MM.1S (cell line): ENCODE measurements at regions not wholly inside any gene's neighbourhood (a gene's known extent, or its start where the extent isn't known, plus 50 kb on each side); places are given as distances from the start of the nearest gene placed in this dataset.

ENCODE experiments used
- DNase-seq: peaks from one replicate; pipeline ENCODE4 v3.0.0-alpha.2; 2015
- H2AFZ ChIP-seq: fragments of 300-600 bp; sonication (generic); 2 replicates; pipeline ENCODE4 v1.6.0; 2016; ENCODE audit warnings: antibody characterized with exemption, low read length
- H3F3A ChIP-seq: fragments of 300-600 bp; sonication (generic); 2 replicates; pipeline ENCODE4 v1.6.1; 2016; ENCODE audit warnings: mild to moderate bottlenecking, antibody characterized with exemption, low read length, moderate library complexity, mixed read lengths; ENCODE audit not compliant: insufficient read depth
- H3K27ac ChIP-seq: fragments of 300-600 bp; sonication (generic); 2 replicates; pipeline ENCODE4 v1.5.1; 2016; ENCODE audit warnings: mild to moderate bottlenecking, low read length
- H3K27me3 ChIP-seq: fragments of 300-600 bp; sonication (generic); replicated peaks from 2 replicates; pipeline ENCODE4 v1.6.0; 2016; ENCODE audit warnings: low read length; ENCODE audit not compliant: insufficient read depth
- H3K36me3 ChIP-seq: fragments of 300-600 bp; sonication (generic); replicated peaks from 2 replicates; pipeline ENCODE4 v1.6.1; 2016; ENCODE audit warnings: mild to moderate bottlenecking, low read length, mixed read lengths; ENCODE audit not compliant: insufficient read depth
- H3K4me1 ChIP-seq: fragments of 300-600 bp; sonication (generic); 2 replicates; pipeline ENCODE4 v1.6.1; 2016; ENCODE audit warnings: low read length, mixed read lengths
- H3K4me2 ChIP-seq: fragments of 300-600 bp; sonication (generic); 2 replicates; pipeline ENCODE4 v1.6.0; 2016; ENCODE audit warnings: low read depth, low read length
- H3K4me3 ChIP-seq: fragments of 300-600 bp; sonication (generic); 2 replicates; pipeline ENCODE4 v1.5.1; 2016; ENCODE audit warnings: low read length, mixed read lengths
- H3K79me2 ChIP-seq: fragments of 300-600 bp; sonication (generic); 2 replicates; pipeline ENCODE4 v1.6.1; 2016; ENCODE audit warnings: mixed run types, low read length, mixed read lengths
- H3K9ac ChIP-seq: fragments of 300-600 bp; sonication (generic); 2 replicates; pipeline ENCODE4 v1.6.1; 2016; ENCODE audit warnings: low read length, mixed read lengths
- H3K9me2 ChIP-seq: fragments of 300-600 bp; sonication (generic); replicated peaks from 2 replicates; pipeline ENCODE4 v1.6.1; 2016; ENCODE audit warnings: mild to moderate bottlenecking, low read length, mixed read lengths; ENCODE audit not compliant: insufficient read depth
- H3K9me3 ChIP-seq: fragments of 300-600 bp; sonication (generic); replicated peaks from 2 replicates; pipeline ENCODE4 v1.6.1; 2016; ENCODE audit warnings: mild to moderate bottlenecking, low read length, mixed read lengths; ENCODE audit not compliant: insufficient read depth
- H4K20me1 ChIP-seq: fragments of 300-600 bp; sonication (generic); 2 replicates; pipeline ENCODE4 v1.6.1; 2016; ENCODE audit warnings: mild to moderate bottlenecking, low read length, moderate library complexity, mixed read lengths; ENCODE audit not compliant: insufficient read depth
- EZH2 ChIP-seq: fragments of 300-600 bp; sonication (generic); optimal IDR thresholded peaks from 2 replicates; pipeline ENCODE3; 2017; ENCODE audit warnings: low read depth, mild to moderate bottlenecking, antibody characterized with exemption, low read length, mixed read lengths
- EZH2phosphoT487 ChIP-seq: fragments of 300-600 bp; sonication (generic); IDR thresholded peaks from 2 replicates; pipeline ENCODE4 v1.6.1; 2018; ENCODE audit warnings: antibody characterized with exemption, low read length
- TF ChIP-seq, protein P1 (sequence below): fragments of 300-600 bp; sonication (generic); IDR thresholded peaks from 2 replicates; pipeline ENCODE4 v1.5.1; 2016; ENCODE audit warnings: antibody characterized with exemption, low read length, mixed read lengths

DNA sequence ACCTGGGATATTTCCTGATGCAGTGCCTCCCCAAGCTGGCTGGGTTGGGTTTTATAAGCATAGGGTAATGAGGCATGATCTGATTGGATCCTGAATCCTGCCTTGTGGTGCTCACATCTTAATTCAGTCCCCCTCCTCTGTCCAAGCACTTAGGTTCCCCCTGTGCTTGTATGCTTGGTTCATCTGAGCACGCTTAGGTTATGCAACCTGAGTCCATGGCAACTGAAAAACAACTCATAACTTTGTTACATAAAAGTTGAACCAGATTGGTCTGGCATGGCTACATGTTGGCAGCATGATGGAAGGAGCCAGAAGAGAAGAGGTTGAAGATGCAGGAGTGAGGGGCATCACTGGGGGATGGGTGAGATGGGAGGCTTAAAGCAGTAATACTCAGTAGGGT is 57.3 kb upstream of the OSBPL3 start:
- Histone ChIP-seq H3K9me3 (no peaks in the 10 kb centered on the region), H3K27me3 (no peaks in the 10 kb centered on the region), H3K36me3 (no peaks in the 10 kb centered on the region), H3K79me2 (no peaks in the 10 kb centered on the region), H3K27ac (no peak overlapping the region), H2AFZ (no peak overlapping the region), H3K4me2 (no peak overlapping the region), H3K4me1 (peaks cover under 1% of the 10 kb centered on the region), H3K9ac (no peak overlapping the region), H3K9me2 (no peaks in the 10 kb centered on the region), H3K4me3 (no peak overlapping the region), H4K20me1 (no peaks in the 10 kb centered on the region), H3F3A (no peaks in the 10 kb centered on the region)
- DNase-seq, result no peak
- TF ChIP-seq, protein P1, sequence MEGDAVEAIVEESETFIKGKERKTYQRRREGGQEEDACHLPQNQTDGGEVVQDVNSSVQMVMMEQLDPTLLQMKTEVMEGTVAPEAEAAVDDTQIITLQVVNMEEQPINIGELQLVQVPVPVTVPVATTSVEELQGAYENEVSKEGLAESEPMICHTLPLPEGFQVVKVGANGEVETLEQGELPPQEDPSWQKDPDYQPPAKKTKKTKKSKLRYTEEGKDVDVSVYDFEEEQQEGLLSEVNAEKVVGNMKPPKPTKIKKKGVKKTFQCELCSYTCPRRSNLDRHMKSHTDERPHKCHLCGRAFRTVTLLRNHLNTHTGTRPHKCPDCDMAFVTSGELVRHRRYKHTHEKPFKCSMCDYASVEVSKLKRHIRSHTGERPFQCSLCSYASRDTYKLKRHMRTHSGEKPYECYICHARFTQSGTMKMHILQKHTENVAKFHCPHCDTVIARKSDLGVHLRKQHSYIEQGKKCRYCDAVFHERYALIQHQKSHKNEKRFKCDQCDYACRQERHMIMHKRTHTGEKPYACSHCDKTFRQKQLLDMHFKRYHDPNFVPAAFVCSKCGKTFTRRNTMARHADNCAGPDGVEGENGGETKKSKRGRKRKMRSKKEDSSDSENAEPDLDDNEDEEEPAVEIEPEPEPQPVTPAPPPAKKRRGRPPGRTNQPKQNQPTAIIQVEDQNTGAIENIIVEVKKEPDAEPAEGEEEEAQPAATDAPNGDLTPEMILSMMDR, result no peak
- TF ChIP-seq EZH2 (no peak), EZH2phosphoT487 (no peak)

DNA sequence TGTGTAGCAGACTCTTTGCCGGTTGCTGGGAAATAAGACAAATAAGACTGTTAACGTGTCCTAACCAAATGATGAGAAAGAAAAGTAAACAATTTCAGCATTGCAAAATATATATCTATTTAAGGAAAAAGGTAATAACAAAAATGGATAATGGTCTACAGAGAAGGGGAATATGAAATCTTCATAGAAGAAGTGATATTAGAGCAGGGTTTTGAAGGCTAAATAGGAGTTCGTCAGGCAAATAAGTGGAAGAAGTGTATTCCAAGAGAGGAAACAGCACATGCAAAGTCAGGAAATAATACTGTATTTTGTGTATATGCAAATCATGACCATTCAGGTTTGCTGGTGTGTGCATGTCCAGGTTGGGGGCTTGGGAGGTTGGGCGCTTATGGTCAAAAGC is 55.3 kb upstream of the OSBPL3 start:
- Histone ChIP-seq H2AFZ (no peak overlapping the region), H3K4me3 (no peak overlapping the region), H3K27me3 (no peaks in the 10 kb centered on the region), H4K20me1 (no peaks in the 10 kb centered on the region), H3K4me2 (no peak overlapping the region), H3K27ac (no peak overlapping the region), H3K9me2 (no peaks in the 10 kb centered on the region), H3K9me3 (no peaks in the 10 kb centered on the region), H3F3A (peaks cover 16% of the 10 kb centered on the region), H3K36me3 (no peaks in the 10 kb centered on the region), H3K9ac (no peak overlapping the region), H3K4me1 (peaks cover 18% of the 10 kb centered on the region), H3K79me2 (no peaks in the 10 kb centered on the region)
- DNase-seq, result no peak
- TF ChIP-seq EZH2phosphoT487 (no peak), EZH2 (no peak)
- TF ChIP-seq, protein P1, result no peak

DNA sequence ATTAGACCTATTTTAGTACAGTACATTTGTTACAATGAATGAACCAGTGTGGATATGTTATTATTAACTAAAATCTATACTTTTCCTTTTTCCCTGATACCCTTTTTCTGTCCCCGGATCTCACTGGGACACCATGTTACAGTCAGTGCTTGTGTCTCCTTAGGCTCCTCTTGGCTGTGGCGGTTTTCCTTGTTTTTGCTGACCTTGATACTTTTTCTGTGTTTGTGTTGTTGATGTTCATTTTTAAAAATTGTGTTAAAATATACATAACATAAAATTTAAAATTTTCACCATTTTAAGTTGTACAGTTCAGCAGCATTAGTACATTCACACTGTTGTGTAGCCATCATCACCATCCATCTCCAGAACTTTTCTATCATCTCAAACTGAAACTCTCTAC is 54.2 kb upstream of the OSBPL3 start:
- Histone ChIP-seq H4K20me1 (no peaks in the 10 kb centered on the region), H3K79me2 (no peaks in the 10 kb centered on the region), H3F3A (peaks cover 19% of the 10 kb centered on the region), H3K27me3 (no peaks in the 10 kb centered on the region), H3K9me3 (no peaks in the 10 kb centered on the region), H2AFZ (no peak overlapping the region), H3K9ac (no peak overlapping the region), H3K4me3 (no peak overlapping the region), H3K4me2 (no peak overlapping the region), H3K9me2 (no peaks in the 10 kb centered on the region), H3K4me1 (peaks cover 21% of the 10 kb centered on the region), H3K27ac (no peak overlapping the region), H3K36me3 (no peaks in the 10 kb centered on the region)
- no peak for TF ChIP-seq EZH2phosphoT487
- TF ChIP-seq, protein P1, result no peak
- TF ChIP-seq EZH2, result no peak
- no peak for DNase-seq
